WERI-Rb-1 (cell line): ENCODE measurements at regions not wholly inside any gene's neighbourhood (a gene's known extent, or its start where the extent isn't known, plus 50 kb on each side); places are given as distances from the start of the nearest gene placed in this dataset.

Experiments used
- DNase-seq: peaks from one replicate; pipeline ENCODE4 v3.0.0-alpha.2; 2020
- H3K27ac ChIP-seq: fragments of 250-450 bp; sonication (Bioruptor Pico); 2 replicates; pipeline ENCODE4 v1.5.1; 2020; ENCODE audit warnings: mild to moderate bottlenecking, moderate library complexity
- H3K27me3 ChIP-seq: fragments of 250-450 bp; sonication (Bioruptor Pico); 2 replicates; pipeline ENCODE4 v1.5.1; 2021; ENCODE audit warnings: mild to moderate bottlenecking, low read depth, moderate library complexity; ENCODE audit not compliant: insufficient read depth, severe bottlenecking
- H3K36me3 ChIP-seq: fragments of 250-450 bp; sonication (Bioruptor Pico); 2 replicates; pipeline ENCODE4 v1.5.1; 2020; ENCODE audit warnings: mild to moderate bottlenecking, moderate library complexity
- H3K4me3 ChIP-seq: 2 replicates; pipeline ENCODE4 v1.5.1; 2011; ENCODE audit warnings: low read depth, mild to moderate bottlenecking, control low read depth, low read length
- H3K9me3 ChIP-seq: fragments of 250-450 bp; sonication (Bioruptor Pico); 2 replicates; pipeline ENCODE4 v1.5.1; 2021; ENCODE audit warnings: mild to moderate bottlenecking, moderate library complexity; ENCODE audit not compliant: severe bottlenecking
- CTCF ChIP-seq: IDR thresholded peaks from 2 replicates; pipeline ENCODE4 v1.5.1; 2011; ENCODE audit warnings: low read depth, mild to moderate bottlenecking, control low read depth, inconsistent platforms, low read length

DNA sequence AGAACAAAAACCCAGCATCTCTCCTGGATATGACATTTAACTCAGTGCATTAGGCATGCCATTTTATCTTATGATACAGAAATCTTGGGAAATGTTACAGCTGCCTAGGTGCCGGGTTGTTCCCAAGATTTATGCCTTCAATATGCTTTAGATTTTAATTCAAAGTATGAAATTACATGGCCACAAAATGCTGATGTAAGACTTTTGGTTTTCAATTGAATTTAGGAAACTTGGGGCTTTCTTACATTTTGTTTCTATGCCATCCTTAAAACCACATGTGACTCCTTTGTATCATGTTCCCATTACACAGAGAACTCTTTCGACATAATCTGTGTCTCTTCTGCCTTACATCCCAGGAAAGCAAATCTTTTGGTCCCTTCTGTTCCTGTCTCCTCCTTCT is 83.9 kb downstream of the CCNA1 start:
- no peak overlapping the region for H3K4me3 ChIP-seq
- no peak for TF ChIP-seq CTCF
- no peaks in the 10 kb centered on the region for H3K9me3 ChIP-seq
- no peaks in the 10 kb centered on the region for H3K36me3 ChIP-seq
- peak overlapping the region; percentile 41; the same call in 1 of the 2 replicates for H3K27ac ChIP-seq
- DNase-seq: no peak
- no peaks in the 10 kb centered on the region for H3K27me3 ChIP-seq

DNA sequence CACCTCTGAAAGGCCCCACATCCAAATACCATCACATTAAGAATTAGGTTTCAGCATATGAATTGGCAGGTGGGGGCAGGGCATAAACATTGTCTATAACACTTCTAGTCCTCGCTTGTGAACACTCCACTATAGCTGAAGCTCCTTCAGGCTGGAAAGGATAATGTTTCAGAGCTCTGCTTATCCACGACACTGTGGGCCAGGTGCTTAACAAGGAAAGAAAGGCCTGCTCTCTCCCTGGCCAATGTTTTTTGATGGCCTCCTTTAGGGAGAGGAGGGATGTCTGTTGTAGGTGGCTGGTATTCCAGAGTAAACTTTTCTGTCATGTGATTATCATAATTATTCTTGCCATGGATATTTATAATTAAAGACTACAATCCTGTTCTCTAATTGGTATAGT is 86.4 kb downstream of the CCNA1 start:
- Histone ChIP-seq H3K27me3 (no peaks in the 10 kb centered on the region), H3K36me3 (no peaks in the 10 kb centered on the region), H3K27ac (no peak overlapping the region), H3K4me3 (no peak overlapping the region), H3K9me3 (no peaks in the 10 kb centered on the region)
- no peak for DNase-seq
- TF ChIP-seq CTCF: no peak

GRCh38 chr13:36519432-36519831 is 87.1 kb downstream of the CCNA1 start:
- H3K27ac ChIP-seq: no peak overlapping the region
- H3K4me3 ChIP-seq: no peak overlapping the region
- H3K36me3 ChIP-seq: no peaks in the 10 kb centered on the region
- H3K9me3 ChIP-seq: no peaks in the 10 kb centered on the region
- no peaks in the 10 kb centered on the region for H3K27me3 ChIP-seq
- no peak for DNase-seq
- TF ChIP-seq CTCF: no peak

DNA sequence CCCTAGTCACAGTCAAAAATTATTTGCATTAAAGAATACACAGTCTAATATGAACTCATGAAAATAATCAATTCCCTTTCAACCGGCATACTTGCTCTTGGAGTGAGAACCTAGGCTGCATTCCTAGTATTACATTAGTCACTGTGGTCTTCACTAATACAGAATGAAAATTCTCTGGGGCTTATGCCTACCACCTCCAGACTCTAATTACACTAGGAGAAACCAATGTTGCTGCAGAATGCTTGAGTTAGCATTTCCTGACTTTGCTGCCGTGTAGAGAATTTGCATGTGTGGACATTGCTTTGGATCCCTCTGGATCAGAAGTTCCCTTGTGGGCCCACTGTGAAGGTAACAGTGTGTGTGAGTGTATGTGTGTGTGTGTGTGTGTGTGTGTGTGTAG is 87.8 kb downstream of the CCNA1 start:
- no peak overlapping the region for H3K4me3 ChIP-seq
- H3K27me3 ChIP-seq: no peaks in the 10 kb centered on the region
- no peak overlapping the region for H3K27ac ChIP-seq
- no peaks in the 10 kb centered on the region for H3K9me3 ChIP-seq
- TF ChIP-seq CTCF: no peak
- no peak for DNase-seq
- no peaks in the 10 kb centered on the region for H3K36me3 ChIP-seq

GRCh38 chr13:36526897-36527296 is 94.6 kb downstream of the CCNA1 start:
- Histone ChIP-seq H3K27me3 (no peaks in the 10 kb centered on the region), H3K36me3 (no peaks in the 10 kb centered on the region), H3K9me3 (no peaks in the 10 kb centered on the region), H3K27ac (no peak overlapping the region), H3K4me3 (no peak overlapping the region)
- no peak for TF ChIP-seq CTCF
- no peak for DNase-seq

- Histone ChIP-seq H3K27me3 (no peaks in the 10 kb centered on the region), H3K36me3 (no peaks in the 10 kb centered on the region), H3K27ac (no peak overlapping the region), H3K4me3 (no peak overlapping the region), H3K9me3 (no peaks in the 10 kb centered on the region)
- no peak for DNase-seq
- TF ChIP-seq CTCF: no peak
Observed at GRCh38 chr13:36528105-36528504, 95.8 kb downstream of the CCNA1 start.
